T-helper 1 cell (primary cell): ENCODE measurements at regions not wholly inside any gene's neighbourhood (a gene's known extent, or its start where the extent isn't known, plus 50 kb on each side); places are given as distances from the start of the nearest gene placed in this dataset.

Experiments
- DNase-seq, 5 donors: peaks; one replicate each; pipeline ENCODE4 v3.0.0-alpha.2; 2012 to 2020

- no peak for DNase-seq
Observed at GRCh38 chr14:42687421-42687820, 1080.7 kb downstream of the LRFN5 start.

GRCh38 chr14:42683707-42684106, 1077.0 kb downstream of the LRFN5 start:
- no peak for DNase-seq

DNA sequence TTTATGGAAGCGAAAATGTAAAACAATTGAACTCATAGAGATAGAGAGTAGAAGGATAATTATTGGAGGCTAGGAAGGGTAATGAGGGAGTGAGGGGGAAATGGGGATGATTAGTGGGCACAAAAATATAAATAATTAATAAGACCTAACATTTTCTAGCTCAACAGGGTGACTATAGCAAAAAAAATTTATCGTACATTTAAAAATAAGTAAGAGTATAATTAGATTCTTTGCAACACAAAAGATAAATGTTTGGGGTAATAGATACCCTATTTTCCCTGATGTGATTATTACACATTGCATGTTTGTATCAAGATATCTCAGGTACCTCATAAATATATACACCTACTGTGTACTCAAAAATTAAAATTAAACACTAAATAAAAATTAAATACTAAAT, 1070.0 kb downstream of the LRFN5 start:
- DNase-seq, result no peak

DNA sequence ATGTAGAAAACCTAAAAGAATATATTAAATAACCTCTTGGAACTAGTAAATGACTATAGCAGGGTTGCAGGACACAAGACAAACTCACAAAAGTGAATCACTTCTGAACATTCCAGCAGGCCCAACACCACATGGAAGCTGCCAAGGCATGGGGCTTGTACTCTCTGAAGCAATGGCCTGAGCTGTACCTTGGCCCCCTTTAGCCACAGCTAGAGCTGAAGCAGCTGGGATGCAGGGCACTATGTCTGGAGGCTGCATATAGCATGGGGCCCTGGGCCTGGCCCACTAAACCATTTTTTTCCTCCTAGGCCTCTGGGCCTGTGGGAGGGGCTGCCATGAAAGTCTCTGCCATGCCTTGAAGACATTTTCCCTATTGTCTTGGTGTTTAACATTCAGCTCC, 1067.3 kb downstream of the LRFN5 start:
- no peak for DNase-seq

DNA sequence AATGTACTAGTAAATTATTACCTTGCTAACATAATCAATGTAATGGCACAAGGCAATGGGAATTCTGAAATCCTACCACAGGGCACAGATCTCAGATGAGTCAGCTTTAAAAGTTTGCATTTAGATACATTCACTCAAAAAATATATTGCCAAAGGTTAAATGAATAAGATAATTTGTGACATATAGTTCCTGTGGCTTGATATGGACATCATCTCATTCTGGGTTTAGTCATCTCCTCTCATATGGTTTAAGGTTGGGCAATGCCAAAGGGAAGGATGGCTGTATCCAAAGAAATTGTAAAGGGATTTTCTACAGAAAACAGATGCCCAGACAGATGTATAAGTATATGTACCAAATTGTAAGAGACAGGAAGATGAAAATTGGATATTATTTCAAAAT, 1065.0 kb downstream of the LRFN5 start:
- no peak for DNase-seq

- no peak for DNase-seq
Observed at GRCh38 chr14:42665083-42665482, 1058.4 kb downstream of the LRFN5 start.

DNA sequence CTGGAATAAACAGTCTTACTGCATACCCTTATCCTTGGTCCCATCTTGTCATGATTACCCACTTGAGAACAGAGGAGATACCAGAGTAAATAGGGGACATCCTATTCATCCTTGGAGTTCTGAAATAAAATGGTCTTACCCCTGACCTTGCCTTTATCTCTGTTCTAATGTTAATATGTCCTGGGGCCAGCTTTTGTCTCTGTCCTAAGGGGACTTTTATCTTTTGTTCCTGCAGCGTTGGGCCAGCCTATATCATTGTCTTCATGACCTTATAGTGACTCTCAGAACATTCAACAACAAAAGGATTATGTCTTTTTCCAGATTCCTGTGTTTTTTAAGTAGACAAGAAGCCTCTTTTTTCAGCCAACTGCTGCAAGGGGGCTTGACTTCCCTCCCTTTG, 1057.5 kb downstream of the LRFN5 start:
- DNase-seq, result no peak

DNA sequence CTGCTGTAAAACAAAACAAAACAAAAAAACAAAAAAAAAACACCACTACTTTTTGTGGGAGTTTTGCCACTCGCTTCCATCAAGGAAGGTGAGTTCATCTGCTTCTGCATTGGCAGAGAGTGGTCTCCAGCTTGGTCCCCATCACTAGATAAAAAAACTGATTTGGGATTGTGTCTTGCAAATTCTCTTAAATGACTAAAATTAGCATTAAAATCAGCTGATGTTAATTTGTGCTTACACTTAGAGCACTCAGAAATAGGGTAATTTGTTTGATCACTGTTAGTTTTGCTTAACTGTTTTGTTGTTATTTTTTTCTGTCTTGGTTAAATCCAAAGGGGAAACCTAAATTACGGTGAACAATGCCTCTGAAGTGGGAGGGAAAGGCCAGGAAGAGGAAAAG, 1048.0 kb downstream of the LRFN5 start:
- no peak for DNase-seq

GRCh38 chr14:42642787-42643186, 1036.1 kb downstream of the LRFN5 start:
- DNase-seq, result no peak

- no peak for DNase-seq
Observed at GRCh38 chr14:42633504-42634095, 1026.9 kb downstream of the LRFN5 start.

DNA sequence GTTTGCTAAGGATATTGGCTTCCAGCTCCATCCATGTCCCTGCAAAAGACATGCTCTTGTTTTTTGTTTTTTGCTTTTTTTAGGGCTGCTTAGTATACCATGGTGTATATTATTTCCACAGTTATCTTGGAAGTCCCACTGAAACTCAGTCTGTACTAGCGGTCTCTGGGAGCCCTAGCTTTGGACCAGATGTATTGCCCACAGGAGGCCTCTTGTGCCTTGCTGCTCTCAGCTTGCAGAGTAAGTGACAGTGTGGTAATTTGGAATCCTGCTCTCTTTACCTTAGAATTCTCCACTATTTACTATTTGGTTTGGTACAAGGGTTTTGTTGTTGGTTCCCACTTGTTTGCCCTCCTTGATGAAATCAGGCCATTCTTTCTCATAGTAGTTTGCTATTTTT, 1022.9 kb downstream of the LRFN5 start:
- no peak for DNase-seq

DNA sequence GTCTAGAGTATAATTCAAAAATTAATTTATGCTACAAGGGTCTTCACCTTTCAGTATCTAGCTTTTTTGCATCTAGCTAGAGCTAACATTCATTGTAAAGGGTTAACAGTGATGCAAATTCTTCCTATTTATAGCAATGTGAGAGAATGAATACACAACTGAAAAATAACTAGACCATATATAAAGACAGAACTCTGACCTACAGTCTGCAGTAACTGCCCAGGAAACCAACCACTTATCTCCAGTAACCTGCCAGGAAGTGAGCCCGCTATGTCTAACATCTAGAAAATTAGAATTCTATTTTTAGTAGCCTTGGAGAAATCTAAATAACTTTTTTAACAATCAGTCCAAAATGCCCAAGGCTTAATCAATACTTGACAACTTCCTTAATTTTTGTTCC, 1021.9 kb downstream of the LRFN5 start:
- DNase-seq, result no peak

DNA sequence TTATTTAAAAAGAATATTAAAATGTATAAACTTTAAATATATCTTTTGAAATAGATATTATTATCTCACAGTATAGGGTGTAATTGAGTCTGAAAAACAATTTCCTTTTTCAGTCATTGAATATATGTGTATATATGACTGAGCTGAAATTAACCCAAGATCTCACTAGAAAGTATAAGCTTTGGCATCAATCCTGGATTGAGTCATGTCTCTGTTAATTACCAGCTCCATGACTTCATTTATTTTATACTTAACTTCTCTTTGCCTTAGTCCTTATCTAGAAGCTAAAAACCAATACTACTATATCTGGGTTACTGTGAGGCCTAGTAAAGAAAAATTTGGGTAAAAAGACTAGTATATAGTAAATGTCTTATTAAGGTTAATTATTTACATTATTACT, 1020.3 kb downstream of the LRFN5 start:
- DNase-seq, result no peak

DNA sequence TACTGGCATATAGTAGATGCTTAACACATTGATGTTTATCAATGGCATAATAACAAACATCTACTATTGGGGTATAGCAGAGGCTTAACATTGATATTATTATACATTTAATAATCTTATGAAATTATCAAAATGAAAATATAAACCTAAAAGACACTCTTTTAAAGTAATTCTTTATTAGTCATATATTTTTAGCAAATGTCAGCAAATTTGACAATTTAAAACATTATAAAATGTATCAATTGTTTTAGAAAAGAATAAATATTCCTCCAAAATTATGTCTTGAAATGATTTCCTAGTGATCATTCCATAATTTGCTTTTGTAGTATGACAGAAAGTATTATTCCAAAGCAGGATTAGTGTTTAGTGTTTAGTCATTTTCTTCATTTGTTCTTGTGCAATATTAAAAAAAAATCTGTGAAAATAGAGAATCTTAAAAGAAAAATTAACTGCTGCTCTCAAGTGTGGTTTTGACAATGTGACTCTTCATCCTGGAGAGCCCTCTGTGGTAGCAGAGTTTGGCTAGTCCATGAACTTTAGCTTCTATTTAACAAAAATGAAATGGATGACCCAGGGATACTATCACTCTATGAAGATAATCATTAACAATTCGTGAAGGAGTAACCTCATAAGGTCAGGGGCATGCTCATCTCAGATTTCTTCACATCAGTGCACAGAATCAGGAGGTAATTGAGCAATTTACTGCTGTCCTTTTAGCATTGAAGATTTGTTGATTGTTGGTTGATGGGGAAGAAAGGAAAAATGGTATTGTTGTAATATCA, 1018.5 kb downstream of the LRFN5 start:
- no peak for DNase-seq

GRCh38 chr14:42617005-42617404, 1010.3 kb downstream of the LRFN5 start:
- no peak for DNase-seq

GRCh38 chr14:42606839-42607238, 1000.2 kb downstream of the LRFN5 start:
- no peak for DNase-seq

DNA sequence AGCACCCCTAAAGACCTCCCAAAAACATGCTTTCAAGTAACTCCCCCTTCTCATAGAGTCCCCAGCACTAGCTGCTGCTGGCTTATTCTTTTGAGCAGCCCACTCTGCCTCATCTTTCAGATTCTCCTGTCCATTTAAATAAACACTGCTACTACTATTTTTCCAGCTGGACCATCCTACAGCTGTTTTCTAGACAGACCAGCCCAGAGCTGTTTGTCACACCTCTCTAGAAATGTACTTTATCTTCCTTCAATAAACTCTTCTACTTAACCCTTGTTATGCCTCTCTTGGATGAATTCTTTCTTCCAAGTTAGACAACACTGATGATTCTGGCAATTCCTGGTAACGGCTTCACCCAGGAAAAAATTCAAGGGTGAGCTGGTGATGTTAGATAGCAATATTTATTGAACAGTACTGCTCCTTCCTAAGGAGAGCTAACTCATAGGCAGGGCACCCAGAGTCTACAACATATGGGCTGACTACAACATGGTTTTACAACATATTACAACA, 995.7 kb downstream of the LRFN5 start:
- DNase-seq, result no peak

- no peak for DNase-seq
Observed at GRCh38 chr14:42572032-42572431, 965.4 kb downstream of the LRFN5 start.

DNA sequence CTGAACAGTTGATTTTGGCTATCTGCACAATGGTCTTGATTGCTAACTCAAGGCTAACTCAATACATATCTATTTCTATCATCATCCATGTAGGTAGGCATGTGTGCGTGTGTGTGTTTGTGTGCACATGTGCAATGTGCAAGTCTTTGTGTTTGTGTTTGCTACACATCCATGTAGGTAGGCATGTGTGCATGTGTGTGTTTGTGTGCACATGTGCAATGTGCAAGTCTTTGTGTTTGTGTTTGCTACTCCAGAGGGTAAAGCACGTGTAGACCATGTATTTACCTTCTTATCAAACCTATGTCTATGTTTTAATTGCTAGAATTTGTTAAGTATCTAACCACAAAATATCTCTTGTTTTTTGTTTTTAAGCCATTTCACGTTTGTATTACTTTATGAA, 962.6 kb downstream of the LRFN5 start:
- DNase-seq, result no peak

- DNase-seq, result no peak
Observed at GRCh38 chr14:42565556-42565955, 958.9 kb downstream of the LRFN5 start.

GRCh38 chr14:42563313-42563712, 956.6 kb downstream of the LRFN5 start:
- DNase-seq, result no peak

GRCh38 chr14:42556551-42556950, 949.9 kb downstream of the LRFN5 start:
- DNase-seq, result no peak

DNA sequence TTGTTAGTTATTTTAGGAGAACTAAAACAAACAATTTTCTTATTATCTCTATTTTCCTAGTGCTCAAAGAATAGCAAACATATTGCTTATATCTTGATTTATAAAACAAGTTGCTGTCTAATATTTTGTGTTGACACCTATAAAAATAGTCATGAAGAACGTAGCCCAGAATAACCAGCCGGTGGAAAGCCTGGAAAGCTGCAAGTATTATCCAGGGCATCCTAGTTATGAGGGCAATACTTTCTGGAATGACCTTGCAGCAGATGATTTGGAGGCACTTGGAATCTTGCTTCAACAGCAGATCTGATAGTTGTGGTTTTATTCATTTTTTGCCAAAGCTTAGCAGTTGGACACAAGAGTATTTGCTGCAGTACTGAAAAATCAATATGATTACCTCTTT, 948.7 kb downstream of the LRFN5 start:
- DNase-seq, result no peak

DNA sequence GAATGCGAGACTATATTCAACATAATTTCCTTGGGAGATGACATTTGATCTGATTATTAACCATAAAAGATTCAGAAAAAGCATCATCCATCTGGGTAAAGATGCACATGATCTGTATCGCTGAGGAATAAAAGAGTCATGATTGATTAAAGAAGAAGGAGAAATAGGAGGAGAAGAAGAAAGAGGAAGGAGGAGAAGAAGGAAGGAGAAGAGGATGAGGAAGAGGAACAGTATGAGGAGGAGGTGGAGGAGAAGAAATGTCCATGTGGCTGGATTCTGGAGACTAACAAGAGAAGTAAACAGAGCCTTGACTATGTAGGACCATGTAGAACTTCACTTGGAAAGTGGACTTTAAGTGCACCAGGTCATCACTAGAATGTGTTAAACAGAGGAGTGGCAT, 947.4 kb downstream of the LRFN5 start:
- no peak for DNase-seq

DNA sequence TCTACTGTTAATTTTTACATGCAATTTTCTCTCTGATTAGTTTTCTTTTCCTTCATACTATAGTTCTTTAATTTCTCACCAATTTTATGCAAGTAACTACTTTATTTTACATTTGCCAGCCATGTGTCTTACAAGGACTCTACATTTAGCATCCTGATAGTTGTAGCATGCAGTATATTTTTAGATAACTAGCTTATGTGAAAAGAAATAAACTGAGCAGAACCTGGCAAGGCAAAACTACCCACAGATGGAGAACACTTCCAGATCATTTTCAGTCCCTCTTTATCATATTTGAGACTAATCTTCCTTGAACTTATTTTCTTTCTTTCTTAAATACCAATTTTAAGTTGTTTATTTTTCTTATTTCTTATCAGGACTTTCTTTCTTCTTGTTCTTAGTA, 943.6 kb downstream of the LRFN5 start:
- no peak for DNase-seq
